ENCODE measurements at regions not wholly inside any gene's neighbourhood (a gene's known extent, or its start where the extent isn't known, plus 50 kb on each side); places are given as distances from the start of the nearest gene placed in this dataset.

DNA sequence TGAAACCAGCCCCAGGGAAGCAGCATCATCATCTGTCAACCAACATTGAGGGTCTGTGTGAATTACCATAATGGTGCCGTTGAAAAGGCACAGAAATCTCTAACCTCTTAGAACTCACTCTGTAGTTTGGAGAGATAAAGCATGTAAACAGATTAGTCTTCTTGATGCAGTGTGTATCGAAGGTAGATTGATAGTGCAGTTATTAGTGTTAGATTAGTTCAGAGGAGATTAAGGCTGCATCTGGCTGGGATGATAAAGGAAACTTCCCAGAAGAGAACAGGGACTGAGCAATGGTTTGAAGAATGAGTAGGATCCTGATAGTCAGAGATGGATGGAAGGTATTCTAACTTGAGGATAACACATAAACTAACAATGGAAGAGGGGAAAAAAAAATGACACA, 651.5 kb downstream of the TLE1 start:
- Histone ChIP-seq H3K79me2 (ENCODE audit: low read length) (no peaks in the 10 kb centered on the region), H3K9ac (ENCODE audit: low read length) (no peak overlapping the region), H3K4me1 (ENCODE audit: low read length) (peaks cover 5% of the 10 kb centered on the region; the same call in 1 of the 2 replicates), H3K36me3 (replicated peaks; ENCODE audit: insufficient read depth, low read length) (no peaks in the 10 kb centered on the region), H4K20me1 (ENCODE audit: insufficient read depth, low read length) (no peaks in the 10 kb centered on the region), H3F3A (ENCODE audit: insufficient read depth, low read length) (no peaks in the 10 kb centered on the region), H3K4me2 (ENCODE audit: low read depth, low read length) (no peak overlapping the region), H3K9me3 (replicated peaks; ENCODE audit: insufficient read depth, low read length) (no peaks in the 10 kb centered on the region), H3K9me2 (replicated peaks; ENCODE audit: insufficient read depth, low read length) (no peaks in the 10 kb centered on the region), H3K27ac (ENCODE audit: low read length) (no peak overlapping the region), H2AFZ (ENCODE audit: low read length) (no peak overlapping the region), H3K4me3 (ENCODE audit: low read length) (no peak overlapping the region), H3K27me3 (replicated peaks; ENCODE audit: insufficient read depth, low read length) (no peaks in the 10 kb centered on the region)
- DNase-seq = no peak
- TF ChIP-seq EZH2phosphoT487 (IDR thresholded peaks at IDR 0.05; ENCODE audit: low read length) (no peak), EZH2 (optimal IDR thresholded peaks at IDR 0.05; ENCODE audit: low read depth, low read length) (no peak), CTCF (IDR thresholded peaks at IDR 0.05; ENCODE audit: low read length) (no peak)

DNA sequence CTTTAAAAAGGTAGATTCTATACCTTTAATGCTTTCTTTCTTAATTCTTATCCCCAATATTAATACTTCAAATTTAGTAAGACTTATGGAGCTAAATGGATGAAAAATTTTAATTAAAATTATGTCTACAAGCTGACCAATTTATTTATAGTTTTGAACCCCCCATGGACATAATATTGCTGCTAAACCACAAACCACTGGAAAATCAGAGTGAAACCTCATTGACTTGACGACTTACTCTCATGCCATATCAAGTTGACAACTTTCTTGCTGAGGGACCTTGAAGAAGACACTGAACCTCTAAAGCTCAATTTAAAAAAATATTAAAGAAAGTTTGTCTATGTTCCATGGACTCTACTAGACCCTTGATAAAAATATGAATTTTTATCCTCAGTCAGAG, 653.7 kb downstream of the TLE1 start:
- Histone ChIP-seq H3F3A (ENCODE audit: insufficient read depth, low read length) (no peaks in the 10 kb centered on the region), H3K79me2 (ENCODE audit: low read length) (no peaks in the 10 kb centered on the region), H3K27ac (ENCODE audit: low read length) (no peak overlapping the region), H3K4me1 (ENCODE audit: low read length) (peaks cover 10% of the 10 kb centered on the region; the same call in 1 of the 2 replicates), H3K9me2 (replicated peaks; ENCODE audit: insufficient read depth, low read length) (no peaks in the 10 kb centered on the region), H3K27me3 (replicated peaks; ENCODE audit: insufficient read depth, low read length) (no peaks in the 10 kb centered on the region), H2AFZ (ENCODE audit: low read length) (no peak overlapping the region), H3K4me3 (ENCODE audit: low read length) (no peak overlapping the region), H3K9ac (ENCODE audit: low read length) (no peak overlapping the region), H3K9me3 (replicated peaks; ENCODE audit: insufficient read depth, low read length) (no peaks in the 10 kb centered on the region), H3K36me3 (replicated peaks; ENCODE audit: insufficient read depth, low read length) (no peaks in the 10 kb centered on the region), H4K20me1 (ENCODE audit: insufficient read depth, low read length) (no peaks in the 10 kb centered on the region), H3K4me2 (ENCODE audit: low read depth, low read length) (no peak overlapping the region)
- TF ChIP-seq EZH2phosphoT487 (IDR thresholded peaks at IDR 0.05; ENCODE audit: low read length) = no peak
- TF ChIP-seq EZH2 (optimal IDR thresholded peaks at IDR 0.05; ENCODE audit: low read depth, low read length) = no peak
- TF ChIP-seq CTCF (IDR thresholded peaks at IDR 0.05; ENCODE audit: low read length) = no peak
- DNase-seq = no peak

- no peak overlapping the region for H3K4me3 ChIP-seq (ENCODE audit: low read length)
- H4K20me1 ChIP-seq (ENCODE audit: insufficient read depth, low read length) = no peaks in the 10 kb centered on the region
- no peaks in the 10 kb centered on the region for H3K36me3 ChIP-seq (replicated peaks; ENCODE audit: insufficient read depth, low read length)
- no peak overlapping the region for H3K9ac ChIP-seq (ENCODE audit: low read length)
- no peaks in the 10 kb centered on the region for H3K79me2 ChIP-seq (ENCODE audit: low read length)
- DNase-seq = no peak
- no peak overlapping the region for H2AFZ ChIP-seq (ENCODE audit: low read length)
- H3K4me2 ChIP-seq (ENCODE audit: low read depth, low read length) = no peak overlapping the region
- TF ChIP-seq EZH2 (optimal IDR thresholded peaks at IDR 0.05; ENCODE audit: low read depth, low read length) = no peak
- peaks cover 10% of the 10 kb centered on the region; the same call in 1 of the 2 replicates for H3K4me1 ChIP-seq (ENCODE audit: low read length)
- H3K27me3 ChIP-seq (replicated peaks; ENCODE audit: insufficient read depth, low read length) = no peaks in the 10 kb centered on the region
- H3K9me3 ChIP-seq (replicated peaks; ENCODE audit: insufficient read depth, low read length) = no peaks in the 10 kb centered on the region
- no peaks in the 10 kb centered on the region for H3K9me2 ChIP-seq (replicated peaks; ENCODE audit: insufficient read depth, low read length)
- no peak overlapping the region for H3K27ac ChIP-seq (ENCODE audit: low read length)
- H3F3A ChIP-seq (ENCODE audit: insufficient read depth, low read length) = no peaks in the 10 kb centered on the region
Observed at GRCh38 chr9:81035171-81035570, 654.2 kb downstream of the TLE1 start.

DNA sequence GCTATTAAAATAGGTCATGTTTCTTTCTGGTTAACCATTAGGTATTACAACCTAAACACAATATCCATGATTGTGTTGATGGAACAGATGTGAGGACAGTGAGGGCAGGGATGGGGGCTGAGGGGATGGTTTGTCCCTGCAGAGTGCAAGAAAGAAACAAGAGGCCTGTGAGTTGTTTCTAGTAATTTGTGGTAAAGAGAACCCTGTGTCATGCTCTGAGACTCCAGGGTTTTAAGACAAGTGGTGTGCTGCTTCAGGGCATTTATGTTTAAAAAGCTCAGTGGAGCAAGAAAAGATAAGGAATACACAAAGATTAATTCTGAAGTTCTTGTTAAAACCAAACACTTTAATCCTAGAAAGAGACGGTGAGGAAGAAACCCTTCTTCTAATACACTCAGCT, 656.5 kb downstream of the TLE1 start:
- no peaks in the 10 kb centered on the region for H3K9me2 ChIP-seq (replicated peaks; ENCODE audit: insufficient read depth, low read length)
- no peaks in the 10 kb centered on the region for H3F3A ChIP-seq (ENCODE audit: insufficient read depth, low read length)
- no peaks in the 10 kb centered on the region for H3K79me2 ChIP-seq (ENCODE audit: low read length)
- H3K9ac ChIP-seq (ENCODE audit: low read length) = no peak overlapping the region
- H2AFZ ChIP-seq (ENCODE audit: low read length) = peak overlapping the region; percentile 38; the same call in 1 of the 2 replicates
- H3K4me1 ChIP-seq (ENCODE audit: low read length) = peaks cover 10% of the 10 kb centered on the region; the same call in 1 of the 2 replicates
- H4K20me1 ChIP-seq (ENCODE audit: insufficient read depth, low read length) = no peaks in the 10 kb centered on the region
- no peak for DNase-seq
- H3K27me3 ChIP-seq (replicated peaks; ENCODE audit: insufficient read depth, low read length) = no peaks in the 10 kb centered on the region
- no peaks in the 10 kb centered on the region for H3K9me3 ChIP-seq (replicated peaks; ENCODE audit: insufficient read depth, low read length)
- no peaks in the 10 kb centered on the region for H3K36me3 ChIP-seq (replicated peaks; ENCODE audit: insufficient read depth, low read length)
- no peak overlapping the region for H3K4me3 ChIP-seq (ENCODE audit: low read length)
- TF ChIP-seq CTCF (IDR thresholded peaks at IDR 0.05; ENCODE audit: low read length) (no peak), EZH2 (optimal IDR thresholded peaks at IDR 0.05; ENCODE audit: low read depth, low read length) (no peak), EZH2phosphoT487 (IDR thresholded peaks at IDR 0.05; ENCODE audit: low read length) (no peak)
- peak overlapping the region; percentile 7; the same call in 1 of the 2 replicates for H3K27ac ChIP-seq (ENCODE audit: low read length)
- H3K4me2 ChIP-seq (ENCODE audit: low read depth, low read length) = peak overlapping the region; percentile 11; the same call in 1 of the 2 replicates
